Activated T-cell treated with anti-CD3 and anti-CD28 coated beads, Interleukin-2, amount 50 U/mL, for 72 hours (primary cell): ENCODE measurements at regions not wholly inside any gene's neighbourhood (a gene's known extent, or its start where the extent isn't known, plus 50 kb on each side); places are given as distances from the start of the nearest gene placed in this dataset.

Source experiments
- ATAC-seq, 2 donors: fragments of 150-1000 bp; cut with Tn5 transposase; replicated peaks in 1 of 2; 2 replicates each; pipeline ENCODE4 v1.10.0; 2021; ENCODE audit warnings: moderate library complexity in 2 of 2, mild to moderate bottlenecking in 1 of 2
- DNase-seq, 2 donors: peaks; one replicate each; pipeline ENCODE4 v3.0.0; 2021 to 2022; ENCODE audit warnings: mixed read lengths in 1 of 2
- H3K27ac Mint-ChIP-seq: one replicate; pipeline ENCODE4 v1.8.0; 2022; ENCODE audit warnings: mild to moderate bottlenecking, moderate library complexity, mixed read lengths
- H3K27me3 Mint-ChIP-seq: one replicate; pipeline ENCODE4 v1.8.0; 2022; ENCODE audit warnings: low read depth, mixed read lengths
- H3K36me3 Mint-ChIP-seq, 2 donors: one replicate each; pipeline ENCODE4 v1.8.0; 2022; ENCODE audit warnings: mixed read lengths in 2 of 2, mild to moderate bottlenecking in 1 of 2; ENCODE audit not compliant: insufficient read depth in 2 of 2
- H3K4me1 Mint-ChIP-seq: one replicate; pipeline ENCODE4 v1.8.0; 2022; ENCODE audit warnings: low read depth, mixed read lengths
- H3K4me3 Mint-ChIP-seq, 2 donors: one replicate each; pipeline ENCODE4 v1.8.0; 2022; ENCODE audit warnings: mild to moderate bottlenecking in 2 of 2, mixed read lengths in 2 of 2, moderate library complexity in 2 of 2
- H3K9me3 Mint-ChIP-seq, 2 donors: one replicate each; pipeline ENCODE4 v1.8.0; 2022; ENCODE audit warnings: mixed read lengths in 2 of 2

- H3K27ac Mint-ChIP-seq = no peak overlapping the region
- H3K9me3 Mint-ChIP-seq = no peaks in the 10 kb centered on the region
- H3K4me3 Mint-ChIP-seq = no peak overlapping the region
Observed at GRCh38 chr6:40325041-40325440, 262.1 kb downstream of the LRFN2 start.

GRCh38 chr6:40323881-40324634, 263.1 kb downstream of the LRFN2 start:
- ATAC-seq = no peak
- Mint-ChIP-seq H3K27me3 (peaks cover 18% of the 10 kb centered on the region), H3K9me3 (peaks cover 2 to 5% of the 10 kb centered on the region in 2 donors), H3K27ac (no peak overlapping the region), H3K4me1 (peaks cover 11% of the 10 kb centered on the region), H3K36me3 (no peaks in the 10 kb centered on the region), H3K4me3 (no peak overlapping the region)
- DNase-seq = no peak

More at GRCh38 chr6:40325041-40325440, 262.1 kb downstream of the LRFN2 start:
- ATAC-seq (no peak), DNase-seq (no peak)
- peaks cover 18% of the 10 kb centered on the region for H3K27me3 Mint-ChIP-seq
- no peaks in the 10 kb centered on the region for H3K36me3 Mint-ChIP-seq
- peaks cover 11% of the 10 kb centered on the region for H3K4me1 Mint-ChIP-seq

GRCh38 chr6:40322336-40322735, 264.8 kb downstream of the LRFN2 start:
- H3K4me3 Mint-ChIP-seq = no peak overlapping the region
- no peak for ATAC-seq
- no peak overlapping the region for H3K27ac Mint-ChIP-seq
- H3K9me3 Mint-ChIP-seq = peaks cover 5% of the 10 kb centered on the region in 2 donors
- no peak for DNase-seq
- H3K27me3 Mint-ChIP-seq = peaks cover 14% of the 10 kb centered on the region
- no peaks in the 10 kb centered on the region for H3K36me3 Mint-ChIP-seq
- peaks cover 9% of the 10 kb centered on the region for H3K4me1 Mint-ChIP-seq

- peaks cover 1% of the 10 kb centered on the region for H3K4me1 Mint-ChIP-seq
- peaks cover 11% of the 10 kb centered on the region for H3K27me3 Mint-ChIP-seq
- no peak for DNase-seq
- no peak overlapping the region for H3K4me3 Mint-ChIP-seq
- no peaks in the 10 kb centered on the region for H3K36me3 Mint-ChIP-seq
- no peak overlapping the region for H3K27ac Mint-ChIP-seq
- ATAC-seq = no peak
- H3K9me3 Mint-ChIP-seq = peaks cover 5% of the 10 kb centered on the region in 2 donors
Observed at GRCh38 chr6:40321616-40322015, 265.5 kb downstream of the LRFN2 start.

GRCh38 chr6:40320947-40321346, 266.2 kb downstream of the LRFN2 start:
- no peak for DNase-seq
- Mint-ChIP-seq H3K4me1 (no peaks in the 10 kb centered on the region), H3K36me3 (no peaks in the 10 kb centered on the region), H3K4me3 (no peak overlapping the region), H3K27me3 (peaks cover 5% of the 10 kb centered on the region), H3K9me3 (peaks cover 5% of the 10 kb centered on the region in 2 donors), H3K27ac (no peak overlapping the region)
- ATAC-seq = no peak

- DNase-seq (no peak), ATAC-seq (no peak)
- H3K36me3 Mint-ChIP-seq = no peaks in the 10 kb centered on the region
- H3K27ac Mint-ChIP-seq = no peak overlapping the region
- no peak overlapping the region for H3K4me3 Mint-ChIP-seq
- peaks cover 5% of the 10 kb centered on the region in 2 donors for H3K9me3 Mint-ChIP-seq
- H3K4me1 Mint-ChIP-seq = no peaks in the 10 kb centered on the region
- H3K27me3 Mint-ChIP-seq = peaks cover 5% of the 10 kb centered on the region
Observed at GRCh38 chr6:40320441-40320840, 266.7 kb downstream of the LRFN2 start.

- no peak overlapping the region for H3K4me3 Mint-ChIP-seq
- H3K27me3 Mint-ChIP-seq = no peaks in the 10 kb centered on the region
- H3K9me3 Mint-ChIP-seq = peaks cover 5% of the 10 kb centered on the region in 2 donors
- H3K36me3 Mint-ChIP-seq = no peaks in the 10 kb centered on the region
- DNase-seq (no peak), ATAC-seq (no peak)
- H3K4me1 Mint-ChIP-seq = no peaks in the 10 kb centered on the region
- no peak overlapping the region for H3K27ac Mint-ChIP-seq
Observed at GRCh38 chr6:40319124-40319523, 268.0 kb downstream of the LRFN2 start.

- no peak overlapping the region for H3K27ac Mint-ChIP-seq
- no peaks in the 10 kb centered on the region for H3K27me3 Mint-ChIP-seq
- no peaks in the 10 kb centered on the region for H3K4me1 Mint-ChIP-seq
- H3K4me3 Mint-ChIP-seq = no peak overlapping the region
- DNase-seq (no peak), ATAC-seq (no peak)
- H3K36me3 Mint-ChIP-seq = no peaks in the 10 kb centered on the region
- H3K9me3 Mint-ChIP-seq = peaks cover 5% of the 10 kb centered on the region in 2 donors
Observed at GRCh38 chr6:40315060-40315459, 272.1 kb downstream of the LRFN2 start.

- Mint-ChIP-seq H3K4me1 (no peaks in the 10 kb centered on the region), H3K9me3 (no peaks in the 10 kb centered on the region), H3K4me3 (no peak overlapping the region), H3K27ac (no peak overlapping the region), H3K36me3 (no peaks in the 10 kb centered on the region), H3K27me3 (peaks cover 5% of the 10 kb centered on the region)
- ATAC-seq = no peak
- no peak for DNase-seq
Observed at GRCh38 chr6:40313582-40313981, 273.6 kb downstream of the LRFN2 start.

- Mint-ChIP-seq H3K9me3 (no peaks in the 10 kb centered on the region), H3K4me3 (no peak overlapping the region), H3K27me3 (peaks cover 14% of the 10 kb centered on the region), H3K4me1 (no peaks in the 10 kb centered on the region), H3K27ac (no peak overlapping the region), H3K36me3 (no peaks in the 10 kb centered on the region)
- DNase-seq = no peak
- ATAC-seq = no peak
Observed at GRCh38 chr6:40312213-40313015, 274.8 kb downstream of the LRFN2 start.

- H3K36me3 Mint-ChIP-seq = no peaks in the 10 kb centered on the region
- no peaks in the 10 kb centered on the region for H3K4me1 Mint-ChIP-seq
- DNase-seq (peak; percentile 63 to 74), ATAC-seq (peak; percentile 51 to 54)
- no peak overlapping the region for H3K4me3 Mint-ChIP-seq
- H3K27ac Mint-ChIP-seq = no peak overlapping the region
- H3K27me3 Mint-ChIP-seq = peaks cover 45% of the 10 kb centered on the region
- peaks cover 0 to 3% of the 10 kb centered on the region in 2 donors for H3K9me3 Mint-ChIP-seq
Observed at GRCh38 chr6:40308533-40309306, 278.4 kb downstream of the LRFN2 start.

- Mint-ChIP-seq H3K9me3 (peaks cover 0 to 3% of the 10 kb centered on the region in 2 donors), H3K36me3 (no peaks in the 10 kb centered on the region), H3K4me1 (no peaks in the 10 kb centered on the region), H3K4me3 (no peak overlapping the region), H3K27ac (no peak overlapping the region), H3K27me3 (peaks cover 45% of the 10 kb centered on the region)
- DNase-seq = no peak
- ATAC-seq = no peak
Observed at GRCh38 chr6:40307712-40308111, 279.5 kb downstream of the LRFN2 start.
